H9 (cell line): ENCODE measurements at regions not wholly inside any gene's neighbourhood (a gene's known extent, or its start where the extent isn't known, plus 50 kb on each side); places are given as distances from the start of the nearest gene placed in this dataset.

Experiments
- DNase-seq: peaks from one replicate; pipeline ENCODE4 v3.0.0-alpha.2; 2017
- H2AFZ ChIP-seq: one replicate; pipeline ENCODE4 v1.6.1; 2013; ENCODE audit warnings: mild to moderate bottlenecking, low read length, control low read depth, moderate library complexity
- H2AK5ac ChIP-seq: 2 replicates; pipeline ENCODE4 v1.6.1; 2013; ENCODE audit warnings: low read length, control low read depth, mixed read lengths; ENCODE audit not compliant: insufficient read length
- H2BK120ac ChIP-seq: one replicate; pipeline ENCODE4 v1.6.1; 2013; ENCODE audit warnings: low read depth, mild to moderate bottlenecking, low read length, control low read depth, inconsistent platforms; ENCODE audit not compliant: poor library complexity, severe bottlenecking
- H2BK12ac ChIP-seq: 2 replicates; pipeline ENCODE4 v1.6.1; 2013; ENCODE audit warnings: low read length, control low read depth, mixed read lengths, low read depth; ENCODE audit not compliant: insufficient read length
- H2BK15ac ChIP-seq: 2 replicates; pipeline ENCODE4 v1.6.1; 2013; ENCODE audit warnings: low read depth, low read length, control low read depth
- H2BK20ac ChIP-seq: one replicate; pipeline ENCODE4 v1.6.1; 2013; ENCODE audit warnings: low read depth, mild to moderate bottlenecking, low read length, control low read depth, inconsistent platforms; ENCODE audit not compliant: poor library complexity, severe bottlenecking
- H2BK5ac ChIP-seq: 2 replicates; pipeline ENCODE4 v1.6.1; 2013; ENCODE audit warnings: low read length, control low read depth, mixed read lengths; ENCODE audit not compliant: insufficient read length
- H3K14ac ChIP-seq: 2 replicates; pipeline ENCODE4 v1.6.1; 2013; ENCODE audit warnings: low read length, control low read depth; ENCODE audit not compliant: insufficient read depth
- H3K18ac ChIP-seq: 2 replicates; pipeline ENCODE4 v1.6.1; 2013; ENCODE audit warnings: low read depth, mild to moderate bottlenecking, mixed read lengths, low read length, control low read depth; ENCODE audit not compliant: insufficient read length
- H3K23ac ChIP-seq: 2 replicates; pipeline ENCODE4 v1.6.1; 2013; ENCODE audit warnings: low read length, control low read depth, mixed read lengths, low read depth; ENCODE audit not compliant: insufficient read length
- H3K23me2 ChIP-seq: 2 replicates; pipeline ENCODE4 v1.6.1; 2013; ENCODE audit warnings: low read depth, mild to moderate bottlenecking, mixed read lengths, low read length, control low read depth; ENCODE audit not compliant: insufficient read length, poor library complexity, severe bottlenecking
- H3K27ac ChIP-seq: 2 replicates; pipeline ENCODE4 v1.5.1; 2013; ENCODE audit warnings: low read length, control low read depth, mixed read lengths, low read depth; ENCODE audit not compliant: insufficient read length
- H3K27me3 ChIP-seq: 2 replicates; pipeline ENCODE4 v1.6.1; 2013; ENCODE audit warnings: low read length, control low read depth, inconsistent platforms; ENCODE audit not compliant: insufficient read depth
- H3K4ac ChIP-seq: 2 replicates; pipeline ENCODE4 v1.6.1; 2013; ENCODE audit warnings: low read depth, mild to moderate bottlenecking, control low read depth, inconsistent platforms, low read length, moderate library complexity
- H3K4me1 ChIP-seq: 2 replicates; pipeline ENCODE4 v1.6.1; 2013; ENCODE audit warnings: low read length, control low read depth, inconsistent platforms; ENCODE audit not compliant: insufficient read depth
- H3K4me2 ChIP-seq: 2 replicates; pipeline ENCODE4 v1.6.1; 2013; ENCODE audit warnings: low read length, control low read depth, mixed read lengths; ENCODE audit not compliant: insufficient read length, insufficient read depth
- H3K56ac ChIP-seq: 2 replicates; pipeline ENCODE4 v1.6.1; 2013; ENCODE audit warnings: low read depth, mild to moderate bottlenecking, mixed read lengths, low read length, control low read depth; ENCODE audit not compliant: insufficient read length
- H3K79me1 ChIP-seq: 2 replicates; pipeline ENCODE4 v1.6.1; 2013; ENCODE audit warnings: low read depth, mild to moderate bottlenecking, moderate library complexity, low read length, control low read depth, inconsistent platforms; ENCODE audit not compliant: insufficient read depth, poor library complexity, severe bottlenecking
- H3K79me2 ChIP-seq: 2 replicates; pipeline ENCODE4 v1.6.1; 2013; ENCODE audit warnings: low read length, control low read depth, inconsistent platforms; ENCODE audit not compliant: insufficient read depth
- H3K9ac ChIP-seq: 2 replicates; pipeline ENCODE4 v1.6.1; 2013; ENCODE audit warnings: low read length, control low read depth, mixed read lengths; ENCODE audit not compliant: insufficient read length; ENCODE audit errors: extremely low read depth
- H3K9me3 ChIP-seq: one replicate; pipeline ENCODE4 v1.6.1; 2013; ENCODE audit warnings: low read depth, low read length, inconsistent platforms; ENCODE audit not compliant: control insufficient read depth
- H3T11ph ChIP-seq: one replicate; pipeline ENCODE4 v1.6.1; 2013; ENCODE audit warnings: mild to moderate bottlenecking, low read length, control low read depth, inconsistent platforms
- H4K20me1 ChIP-seq: one replicate; pipeline ENCODE4 v1.6.1; 2013; ENCODE audit not compliant: control insufficient read depth, insufficient read length, insufficient read depth
- H4K5ac ChIP-seq: 2 replicates; pipeline ENCODE4 v1.6.1; 2013; ENCODE audit warnings: low read depth, mild to moderate bottlenecking, mixed read lengths, low read length, control low read depth; ENCODE audit not compliant: insufficient read length
- H4K8ac ChIP-seq: replicated peaks from 2 replicates; pipeline ENCODE4 v1.6.1; 2013; ENCODE audit warnings: low read length, control low read depth, mixed read lengths, low read depth; ENCODE audit not compliant: insufficient read length
- H4K91ac ChIP-seq: 2 replicates; pipeline ENCODE4 v1.6.1; 2013; ENCODE audit warnings: low read depth, mild to moderate bottlenecking, moderate library complexity, mixed read lengths, low read length, control low read depth; ENCODE audit not compliant: insufficient read length
- H3K27ac Mint-ChIP-seq, 3 experiments: 2 replicates in 2 of 3; 3 replicates in 1 of 3; pipeline ENCODE4 v1.8.0; 2020 to 2021; ENCODE audit warnings: mixed read lengths in 3 of 3, mild to moderate bottlenecking in 1 of 3, moderate library complexity in 1 of 3
- H3K27me3 Mint-ChIP-seq: 2 replicates; pipeline ENCODE4 v1.8.0; 2021; ENCODE audit warnings: low read depth, mild to moderate bottlenecking, moderate library complexity, mixed read lengths
- H3K36me3 Mint-ChIP-seq, 3 experiments: 2 replicates in 2 of 3; 3 replicates in 1 of 3; pipeline ENCODE4 v1.8.0; 2020 to 2021; ENCODE audit warnings: low read depth in 3 of 3, mixed read lengths in 3 of 3; ENCODE audit not compliant: insufficient read depth in 1 of 3
- H3K4me1 Mint-ChIP-seq, 2 experiments: 2 replicates each; pipeline ENCODE4 v1.8.0; 2020; ENCODE audit warnings: mixed read lengths in 2 of 2
- H3K4me3 Mint-ChIP-seq, 2 experiments: 2 replicates in 1 of 2; 3 replicates in 1 of 2; pipeline ENCODE4 v1.8.0; 2020 to 2021; ENCODE audit warnings: mild to moderate bottlenecking in 2 of 2, mixed read lengths in 2 of 2, moderate library complexity in 1 of 2
- H3K9me3 Mint-ChIP-seq, 2 experiments: 2 replicates in 1 of 2; 3 replicates in 1 of 2; pipeline ENCODE4 v1.8.0; 2020; ENCODE audit warnings: mild to moderate bottlenecking in 2 of 2, mixed read lengths in 2 of 2, moderate library complexity in 1 of 2
- CTCF ChIP-seq: fragments of 200-600 bp; sonication (generic); conservative IDR thresholded peaks from 3 replicates; pipeline ENCODE4 v1.8.0; 2021; ENCODE audit warnings: antibody characterized with exemption, mild to moderate bottlenecking

- Mint-ChIP-seq H3K9me3 (peaks cover 23 to 32% of the 10 kb centered on the region in 2 experiments), H3K4me3 (no peak overlapping the region), H3K36me3 (peaks cover 22 to 29% (median 23%) of the 10 kb centered on the region in 3 experiments), H3K4me1 (no peaks in the 10 kb centered on the region), H3K27ac (no peak overlapping the region), H3K27me3 (no peaks in the 10 kb centered on the region; the same call in 1 of the 2 replicates)
- no peak overlapping the region for H2BK15ac ChIP-seq
- H3K27me3 ChIP-seq, result no peaks in the 10 kb centered on the region
- no peaks in the 10 kb centered on the region for H3K79me2 ChIP-seq
- H3K23me2 ChIP-seq, result no peaks in the 10 kb centered on the region
- no peak for DNase-seq
- no peak for TF ChIP-seq CTCF
- H2BK5ac ChIP-seq, result no peak overlapping the region
- H3K14ac ChIP-seq, result no peak overlapping the region
- no peak overlapping the region for H2BK120ac ChIP-seq
- H2BK20ac ChIP-seq, result no peak overlapping the region
- no peaks in the 10 kb centered on the region for H3K4me1 ChIP-seq
- no peak overlapping the region for H4K5ac ChIP-seq
- no peak overlapping the region for H3K9ac ChIP-seq
- H3K18ac ChIP-seq, result no peak overlapping the region
- H3K9me3 ChIP-seq, result peaks cover 18% of the 10 kb centered on the region
- no peak overlapping the region for H3K4ac ChIP-seq
- H3K4me2 ChIP-seq, result no peak overlapping the region
- H3K23ac ChIP-seq, result no peak overlapping the region
- no peak overlapping the region for H3T11ph ChIP-seq
- H2BK12ac ChIP-seq, result no peak overlapping the region
- H2AFZ ChIP-seq, result no peak overlapping the region
- no peak overlapping the region for H2AK5ac ChIP-seq
- H4K91ac ChIP-seq, result no peak overlapping the region
- no peaks in the 10 kb centered on the region for H4K20me1 ChIP-seq
- no peaks in the 10 kb centered on the region for H3K79me1 ChIP-seq
- no peak overlapping the region for H4K8ac ChIP-seq
- H3K56ac ChIP-seq, result no peak overlapping the region
- no peak overlapping the region for H3K27ac ChIP-seq
These were observed 171.0 kb upstream of the TRIM24 start for GRCh38 chr7:138289082-138289481.
